A673 (cell line): ENCODE measurements at regions not wholly inside any gene's neighbourhood (a gene's known extent, or its start where the extent isn't known, plus 50 kb on each side); places are given as distances from the start of the nearest gene placed in this dataset.

Experiments
- BruUV-seq: library from RNA; stranded (reverse); fragments of 400-500 nt; replicated peaks from 2 replicates; lab custom pipeline; 2021; lab: Mats Ljungman, UMichigan
- CTCF ChIA-PET: fragments of 300-600 bp; sonication (Branson Sonifier 250); formaldehyde crosslinking; loops from one replicate; lab custom pipeline; 2022; ENCODE audit warnings: antibody characterized with exemption; lab: Charles Lee
- POLR2A ChIA-PET: fragments of 300-600 bp; sonication (Branson Sonifier 250); formaldehyde crosslinking; loops from one replicate; lab custom pipeline; 2022; ENCODE audit warnings: antibody characterized with exemption; ENCODE audit not compliant: low non-redundant PET; lab: Charles Lee
- DNase-seq: peaks from one replicate; pipeline ENCODE4 v3.0.0-alpha.2; 2015; ENCODE audit warnings: low spot score
- H3K27ac ChIP-seq: fragments of 200-600 bp; sonication (generic); 2 replicates; pipeline ENCODE4 v1.5.1; 2016; ENCODE audit warnings: mixed run types, low read depth, mild to moderate bottlenecking, mixed read lengths, antibody characterized with exemption, low read length; ENCODE audit not compliant: poor library complexity, severe bottlenecking
- H3K27me3 ChIP-seq: fragments of 200-600 bp; sonication (generic); replicated peaks from 2 replicates; pipeline ENCODE4 v1.6.1; 2017; ENCODE audit warnings: mixed run types, low read depth, mild to moderate bottlenecking, mixed read lengths, antibody characterized with exemption, low read length; ENCODE audit not compliant: insufficient read depth, poor library complexity
- H3K36me3 ChIP-seq: fragments of 200-600 bp; sonication (generic); 2 replicates; pipeline ENCODE4 v1.6.1; 2016; ENCODE audit warnings: mixed run types, mild to moderate bottlenecking, mixed read lengths, antibody characterized with exemption, low read length; ENCODE audit not compliant: insufficient read depth, poor library complexity, severe bottlenecking
- H3K4me1 ChIP-seq: fragments of 200-600 bp; sonication (generic); 2 replicates; pipeline ENCODE4 v1.6.1; 2017; ENCODE audit warnings: mixed run types, mild to moderate bottlenecking, mixed read lengths, antibody characterized with exemption, low read length; ENCODE audit not compliant: insufficient read depth, poor library complexity, severe bottlenecking
- H3K4me3 ChIP-seq: fragments of 200-600 bp; sonication (generic); 2 replicates; pipeline ENCODE4 v1.5.1; 2016; ENCODE audit warnings: low read depth, mixed run types, mild to moderate bottlenecking, mixed read lengths, low read length; ENCODE audit not compliant: poor library complexity, severe bottlenecking
- H3K9me3 ChIP-seq: fragments of 200-600 bp; sonication (generic); 2 replicates; pipeline ENCODE4 v1.6.1; 2016; ENCODE audit warnings: mixed run types, low read depth, mild to moderate bottlenecking, mixed read lengths, antibody characterized with exemption, low read length; ENCODE audit not compliant: poor library complexity, severe bottlenecking
- CTCF ChIP-seq: fragments of 300-800, 200-600 bp; sonication (generic); conservative IDR thresholded peaks from 2 replicates; pipeline ENCODE4 v1.5.1; 2017; ENCODE audit warnings: low read depth, mild to moderate bottlenecking, antibody characterized with exemption, low read length, moderate library complexity, mixed read lengths
- EZH2 ChIP-seq: fragments of 200-600 bp; sonication (generic); IDR thresholded peaks from 2 replicates; pipeline ENCODE4 v1.6.1; 2017; ENCODE audit warnings: borderline replicate concordance, low read depth, mild to moderate bottlenecking, mixed read lengths, antibody characterized with exemption, low read length; ENCODE audit not compliant: poor library complexity, severe bottlenecking
- intact Hi-C: fragments of 100-400 bp; cut with micrococcal nuclease; formaldehyde crosslinking; loops from one replicate; pipeline ENCODE4 v1.10.0; 2022; ENCODE audit not compliant: unreplicated experiment

GRCh38 chr13:87444135-87444534 lies 227.0 kb upstream of the SLITRK5 start:
- intact Hi-C loops: no loop called here
- H3K4me3 ChIP-seq: no peak overlapping the region
- H3K36me3 ChIP-seq: no peaks in the 10 kb centered on the region
- BruUV-seq: no TSS peak
- H3K27me3 ChIP-seq: no peaks in the 10 kb centered on the region
- no peak for DNase-seq
- POLR2A ChIA-PET: no interaction called here
- no peaks in the 10 kb centered on the region for H3K9me3 ChIP-seq
- CTCF ChIA-PET: no interaction called here
- no peak overlapping the region for H3K27ac ChIP-seq
- H3K4me1 ChIP-seq: no peaks in the 10 kb centered on the region
- TF ChIP-seq CTCF: no peak

GRCh38 chr13:87452281-87452680 lies 218.9 kb upstream of the SLITRK5 start:
- TF ChIP-seq CTCF (no peak), EZH2 (no peak)
- Histone ChIP-seq H3K4me1 (no peaks in the 10 kb centered on the region), H3K27ac (no peak overlapping the region), H3K9me3 (no peaks in the 10 kb centered on the region), H3K36me3 (no peaks in the 10 kb centered on the region), H3K27me3 (no peaks in the 10 kb centered on the region), H3K4me3 (no peak overlapping the region)
- BruUV-seq: no TSS peak
- no peak for DNase-seq
- POLR2A ChIA-PET: no interaction called here
- CTCF ChIA-PET: no interaction called here
- intact Hi-C loops: no loop called here

GRCh38 chr13:87453244-87453643 lies 217.9 kb upstream of the SLITRK5 start:
- DNase-seq: no peak
- Histone ChIP-seq H3K27me3 (no peaks in the 10 kb centered on the region), H3K9me3 (no peaks in the 10 kb centered on the region), H3K27ac (no peak overlapping the region), H3K4me3 (no peak overlapping the region), H3K4me1 (no peaks in the 10 kb centered on the region), H3K36me3 (no peaks in the 10 kb centered on the region)
- POLR2A ChIA-PET: no interaction called here
- no peak for TF ChIP-seq CTCF
- TF ChIP-seq EZH2: no peak
- intact Hi-C loops: no loop called here
- CTCF ChIA-PET: no interaction called here
- BruUV-seq: no TSS peak
